Esophagus squamous epithelium (tissue), 5 donors: ENCODE measurements at regions not wholly inside any gene's neighbourhood (a gene's known extent, or its start where the extent isn't known, plus 50 kb on each side); places are given as distances from the start of the nearest gene placed in this dataset.

Experiments
- DNase-seq: peaks from one replicate; lab custom pipeline; 2025; lab: John Stamatoyannopoulos, UW
- H3K27ac ChIP-seq, 4 donors: fragments of 200-600 bp; sonication (generic); one replicate each; pipeline ENCODE4 v1.5.1; 2016 to 2019; ENCODE audit warnings: mild to moderate bottlenecking in 1 of 4
- H3K27me3 ChIP-seq, 4 donors: fragments of 200-600 bp; sonication (generic); 1 replicate in 3 of 4; 2 replicates in 1 of 4; pipeline versions ENCODE4 v1.5.1 to v1.6.0; 2017 to 2021; ENCODE audit warnings: antibody characterized with exemption in 1 of 4
- H3K36me3 ChIP-seq, 3 donors: fragments of 200-600 bp; sonication (generic); one replicate each; pipeline ENCODE4 v1.5.1; 2016 to 2019
- H3K4me1 ChIP-seq, 3 donors: fragments of 200-600 bp; sonication (generic); one replicate each; pipeline ENCODE4 v1.5.1; 2017 to 2019
- H3K4me3 ChIP-seq, 4 donors: fragments of 200-600 bp; sonication (generic); 1 replicate in 3 of 4; 2 replicates in 1 of 4; pipeline ENCODE4 v1.5.1; 2016 to 2019; ENCODE audit warnings: mild to moderate bottlenecking in 2 of 4, moderate library complexity in 1 of 4
- H3K9me3 ChIP-seq, 3 donors: fragments of 200-600 bp; sonication (generic); one replicate each; pipeline ENCODE4 v1.5.1; 2016 to 2019
- POLR2A ChIP-seq, 4 donors: fragments of 450-650 bp; IDR thresholded peaks; one replicate each; pipeline ENCODE4 v1.6.1; 2017; ENCODE audit warnings: antibody characterized with exemption in 4 of 4, mild to moderate bottlenecking in 4 of 4, moderate library complexity in 3 of 4
- WGBS, 2 donors: methylation state at CpG; one replicate each; pipeline ENCODE4 v1.1.5; 2018; 5-methylcytosine and 5-hydroxymethylcytosine counted together
- intact Hi-C: fragments of 100-400 bp; cut with DNase I; formaldehyde crosslinking; loops from one replicate; pipeline ENCODE4 v1.15.0; 2022
- TF ChIP-seq, protein P1 (sequence below), 6 experiments: fragments of 450-650 bp in 4 of 6; fragments of 200-600 bp in 2 of 6; sonication (generic) in 2 of 6; IDR thresholded peaks; one replicate each; pipeline ENCODE4 v1.5.1; 2016 to 2019; ENCODE audit warnings: antibody characterized with exemption in 6 of 6, mild to moderate bottlenecking in 4 of 6, moderate library complexity in 4 of 6
- donor health status: DM: yes; HTN: yes; CAD: no.

DNA sequence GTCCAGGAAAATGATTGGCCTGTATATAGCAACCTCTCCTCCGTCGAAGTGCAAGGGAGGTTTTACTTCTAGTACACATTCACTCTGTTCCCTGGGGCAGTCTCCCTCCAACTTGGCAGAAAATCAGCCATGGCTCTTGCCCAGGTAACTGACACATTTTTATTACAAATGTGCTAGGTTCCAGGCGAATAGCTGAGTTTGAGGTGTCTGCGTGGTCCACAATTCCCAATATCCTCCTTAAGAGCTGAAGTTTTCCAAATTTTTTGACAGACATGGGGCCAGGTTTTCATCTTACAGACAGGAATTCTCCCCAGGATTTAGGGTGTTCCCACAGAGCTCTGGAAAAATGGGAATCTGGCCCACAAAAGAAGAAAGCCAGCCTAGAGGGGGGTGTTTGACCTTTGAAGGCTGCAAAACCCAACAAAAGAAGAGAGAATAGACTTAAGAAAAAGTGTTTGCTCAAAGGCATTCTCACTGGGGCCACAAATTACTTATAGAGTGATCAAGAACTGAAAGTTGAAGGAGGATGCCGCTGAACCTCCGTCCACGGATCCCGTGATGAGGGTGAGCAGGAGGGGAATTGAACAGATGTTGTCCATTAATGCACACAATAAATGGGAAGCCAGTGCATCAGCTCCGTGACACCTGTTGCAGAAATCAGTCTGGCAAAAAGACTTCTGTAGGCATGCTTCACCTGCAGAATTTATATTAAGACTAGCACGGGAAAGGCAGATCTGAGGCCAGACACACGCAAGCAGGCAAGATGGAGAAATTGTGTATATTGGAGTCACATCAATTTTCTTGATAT is 242.3 kb upstream of the COPS8 start:
- intact Hi-C loops = no loop called here
- H3K4me1 ChIP-seq = peaks cover 0 to 8% (median 3%) of the 10 kb centered on the region in 3 donors
- H3K27ac ChIP-seq = no peak overlapping the region
- TF ChIP-seq POLR2A (IDR thresholded peaks at IDR 0.05) = no peak
- TF ChIP-seq, protein P1, sequence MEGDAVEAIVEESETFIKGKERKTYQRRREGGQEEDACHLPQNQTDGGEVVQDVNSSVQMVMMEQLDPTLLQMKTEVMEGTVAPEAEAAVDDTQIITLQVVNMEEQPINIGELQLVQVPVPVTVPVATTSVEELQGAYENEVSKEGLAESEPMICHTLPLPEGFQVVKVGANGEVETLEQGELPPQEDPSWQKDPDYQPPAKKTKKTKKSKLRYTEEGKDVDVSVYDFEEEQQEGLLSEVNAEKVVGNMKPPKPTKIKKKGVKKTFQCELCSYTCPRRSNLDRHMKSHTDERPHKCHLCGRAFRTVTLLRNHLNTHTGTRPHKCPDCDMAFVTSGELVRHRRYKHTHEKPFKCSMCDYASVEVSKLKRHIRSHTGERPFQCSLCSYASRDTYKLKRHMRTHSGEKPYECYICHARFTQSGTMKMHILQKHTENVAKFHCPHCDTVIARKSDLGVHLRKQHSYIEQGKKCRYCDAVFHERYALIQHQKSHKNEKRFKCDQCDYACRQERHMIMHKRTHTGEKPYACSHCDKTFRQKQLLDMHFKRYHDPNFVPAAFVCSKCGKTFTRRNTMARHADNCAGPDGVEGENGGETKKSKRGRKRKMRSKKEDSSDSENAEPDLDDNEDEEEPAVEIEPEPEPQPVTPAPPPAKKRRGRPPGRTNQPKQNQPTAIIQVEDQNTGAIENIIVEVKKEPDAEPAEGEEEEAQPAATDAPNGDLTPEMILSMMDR (IDR thresholded peaks at IDR 0.05) = no peak
- H3K4me3 ChIP-seq = no peak overlapping the region
- no peaks in the 10 kb centered on the region for H3K27me3 ChIP-seq
- 68 to 75% methylated on average over 11 of the region's 11 CpGs for WGBS, 2 donors
- H3K36me3 ChIP-seq = no peaks in the 10 kb centered on the region
- no peaks in the 10 kb centered on the region for H3K9me3 ChIP-seq
- DNase-seq = no peak

DNA sequence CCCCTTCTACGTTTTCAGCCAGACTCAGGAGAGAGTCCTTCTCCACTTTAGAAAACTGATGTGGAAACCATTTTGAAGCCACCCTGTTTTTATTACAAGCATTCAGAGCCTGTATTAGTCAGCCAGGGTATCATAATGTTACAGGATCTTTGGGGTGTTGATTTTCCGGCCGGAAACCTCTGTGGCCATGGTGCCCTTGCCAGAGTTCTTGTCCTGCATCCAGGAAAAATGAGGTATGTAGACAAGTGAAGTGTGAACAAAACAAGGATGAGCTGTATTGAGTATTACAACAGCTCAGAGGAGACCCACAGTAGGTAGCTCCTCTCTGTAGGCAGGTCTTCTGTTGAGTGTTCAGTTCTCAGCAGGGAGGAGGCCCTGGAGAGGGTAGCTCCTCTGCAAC is 241.0 kb upstream of the COPS8 start:
- Histone ChIP-seq H3K36me3 (no peaks in the 10 kb centered on the region), H3K4me3 (no peak overlapping the region), H3K27ac (no peak overlapping the region), H3K27me3 (no peaks in the 10 kb centered on the region), H3K9me3 (no peaks in the 10 kb centered on the region), H3K4me1 (peaks cover 0 to 8% (median 3%) of the 10 kb centered on the region in 3 donors)
- 84 to 92% methylated on average over 2 to 3 of the region's 3 CpGs for WGBS, 2 donors
- TF ChIP-seq POLR2A (IDR thresholded peaks at IDR 0.05) = no peak
- TF ChIP-seq, protein P1 (IDR thresholded peaks at IDR 0.05) = no peak
- intact Hi-C loops = no loop called here
- DNase-seq = no peak

DNA sequence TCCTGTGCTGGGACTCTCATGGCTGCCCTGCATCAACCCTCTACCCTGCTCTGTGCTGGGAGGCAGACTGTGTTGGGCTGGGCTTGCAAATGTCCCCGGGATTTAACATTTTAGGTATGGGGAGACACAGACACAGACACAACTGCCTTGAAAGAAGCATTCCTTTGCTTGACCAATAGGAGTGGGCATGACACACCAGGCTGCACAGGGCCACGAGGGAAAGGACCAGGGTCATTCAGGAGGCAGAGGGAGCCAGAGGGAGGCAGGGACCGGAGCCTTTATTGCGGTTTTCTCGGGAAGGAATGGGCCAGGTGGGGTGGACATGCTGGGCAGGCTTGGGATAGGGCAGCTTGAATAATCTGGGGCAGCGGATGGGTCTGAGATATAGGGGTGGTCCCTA is 238.7 kb upstream of the COPS8 start:
- no peaks in the 10 kb centered on the region for H3K36me3 ChIP-seq
- DNase-seq = no peak
- H3K27ac ChIP-seq = no peak overlapping the region
- TF ChIP-seq, protein P1 (IDR thresholded peaks at IDR 0.05) = no peak
- TF ChIP-seq POLR2A (IDR thresholded peaks at IDR 0.05) = no peak
- no peak overlapping the region for H3K4me3 ChIP-seq
- intact Hi-C loops = no loop called here
- no peaks in the 10 kb centered on the region for H3K27me3 ChIP-seq
- peaks cover 0 to 8% (median 3%) of the 10 kb centered on the region in 3 donors for H3K4me1 ChIP-seq
- 79 to 85% methylated on average over 4 to 5 of the region's 6 CpGs for WGBS, 2 donors
- no peaks in the 10 kb centered on the region for H3K9me3 ChIP-seq

DNA sequence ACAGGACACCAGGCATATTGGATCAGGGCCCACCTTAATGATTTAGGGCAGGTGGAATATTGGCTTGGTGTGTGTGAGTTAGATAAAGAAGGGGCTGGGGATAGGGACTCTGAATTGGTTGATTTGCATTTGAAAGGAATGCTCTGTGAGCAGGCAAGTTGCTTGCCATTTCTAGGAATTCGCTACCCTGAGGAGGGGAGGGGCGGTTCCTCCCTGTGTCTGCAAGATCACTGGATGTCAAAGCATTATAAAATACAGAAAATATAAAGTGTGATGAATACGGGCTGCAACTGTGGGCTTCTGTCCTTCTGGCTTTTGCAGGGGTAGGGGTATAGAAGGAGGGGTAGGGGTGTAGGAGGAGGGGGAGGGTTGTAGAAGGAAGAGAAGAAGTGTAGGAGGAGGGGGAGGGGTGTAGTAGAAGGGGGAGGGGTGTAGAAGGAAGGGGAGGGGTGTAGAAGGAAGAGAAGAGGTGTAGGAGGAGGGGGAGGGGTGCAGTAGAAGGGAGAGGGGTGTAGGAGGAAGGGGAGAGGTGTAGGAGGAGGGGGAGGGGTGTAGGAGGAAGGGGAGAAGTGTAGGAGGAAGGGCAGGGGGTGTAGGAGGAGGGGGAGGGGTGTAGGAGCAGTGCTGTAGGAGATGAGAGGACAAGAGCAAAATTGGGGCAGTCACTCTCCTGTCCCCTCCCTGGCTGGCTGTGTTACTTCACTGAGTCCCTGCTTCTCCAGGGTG is 238.0 kb upstream of the COPS8 start:
- no peak overlapping the region for H3K4me3 ChIP-seq
- H3K4me1 ChIP-seq = peaks cover 0 to 7% (median 5%) of the 10 kb centered on the region in 3 donors
- WGBS, 2 donors = 85 to 92% methylated on average over 3 of the region's 3 CpGs
- intact Hi-C loops = no loop called here
- no peaks in the 10 kb centered on the region for H3K27me3 ChIP-seq
- no peaks in the 10 kb centered on the region for H3K36me3 ChIP-seq
- H3K9me3 ChIP-seq = no peaks in the 10 kb centered on the region
- no peak for TF ChIP-seq POLR2A (IDR thresholded peaks at IDR 0.05)
- TF ChIP-seq, protein P1 (IDR thresholded peaks at IDR 0.05) = no peak
- no peak overlapping the region for H3K27ac ChIP-seq
- DNase-seq = no peak

DNA sequence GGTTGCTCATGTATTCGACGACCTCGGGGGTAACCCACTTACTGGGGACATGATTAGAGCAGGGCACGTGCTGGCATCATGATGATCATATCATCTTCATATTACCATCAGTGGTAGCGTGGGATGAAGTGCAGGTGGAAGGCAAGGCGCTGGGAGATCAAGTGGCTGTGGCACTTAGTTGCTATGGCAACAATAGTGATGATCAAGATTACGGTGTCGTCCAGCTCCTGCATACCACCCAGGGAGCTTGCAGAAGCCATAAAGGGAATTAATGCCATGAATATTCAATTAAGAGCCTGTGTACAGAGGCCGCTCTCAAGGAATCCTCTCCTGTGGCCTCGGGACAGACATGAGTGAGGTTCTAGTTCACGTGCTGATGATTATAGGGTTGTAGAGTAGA is 237.2 kb upstream of the COPS8 start:
- Histone ChIP-seq H3K4me1 (peaks cover 0 to 3% (median 0%) of the 10 kb centered on the region in 3 donors), H3K36me3 (no peaks in the 10 kb centered on the region), H3K9me3 (no peaks in the 10 kb centered on the region), H3K27me3 (no peaks in the 10 kb centered on the region), H3K4me3 (no peak overlapping the region), H3K27ac (no peak overlapping the region)
- TF ChIP-seq, protein P1 (IDR thresholded peaks at IDR 0.05) = no peak
- intact Hi-C loops = no loop called here
- no peak for DNase-seq
- 67 to 87% methylated on average over 8 to 9 of the region's 11 CpGs for WGBS, 2 donors
